H1 (cell line): ENCODE measurements at regions not wholly inside any gene's neighbourhood (a gene's known extent, or its start where the extent isn't known, plus 50 kb on each side); places are given as distances from the start of the nearest gene placed in this dataset.
A peak's percentile ranks its signal among the peaks of the same experiment; 100 is the strongest.

Source experiments
- CTCF ChIA-PET: fragments of 300-600 bp; sonication (Branson Sonifier 250); formaldehyde crosslinking; loops from one replicate; lab custom pipeline; 2021; ENCODE audit not compliant: partially characterized antibody; lab: Charles Lee
- POLR2A ChIA-PET: fragments of 300-600 bp; sonication (Branson Sonifier 250); formaldehyde crosslinking; loops from one replicate; lab custom pipeline; 2021; ENCODE audit warnings: inconsistent platforms; ENCODE audit not compliant: partially characterized antibody; lab: Charles Lee
- DNase-seq, 2 experiments: peaks; one replicate each; pipeline versions ENCODE4 v3.0.0 to v3.0.0-alpha.2; 2010 to 2022; ENCODE audit warnings: low spot score in 2 of 2, low read depth in 1 of 2, mixed read lengths in 1 of 2
- FAIRE-seq: peaks from 2 replicates; lab custom pipeline; 2011; peaks lifted over from hg19 to GRCh38; lab: Jason Lieb, UNC
- H2AFZ ChIP-seq: 2 replicates; pipeline ENCODE4 v1.8.1; 2012; ENCODE audit warnings: low read length, inconsistent platforms
- H2AK5ac ChIP-seq: 2 replicates; pipeline ENCODE4 v1.6.1; 2013; ENCODE audit warnings: low read depth, low read length
- H2BK120ac ChIP-seq: replicated peaks from 2 replicates; pipeline ENCODE3; 2013; ENCODE audit warnings: low read depth, low read length, inconsistent platforms
- H2BK12ac ChIP-seq: 2 replicates; pipeline ENCODE4 v1.6.1; 2013; ENCODE audit warnings: low read depth, low read length
- H2BK15ac ChIP-seq: 2 replicates; pipeline ENCODE4 v1.6.1; 2013; ENCODE audit warnings: low read length
- H2BK20ac ChIP-seq: 2 replicates; pipeline ENCODE4 v1.6.1; 2013; ENCODE audit warnings: low read length
- H2BK5ac ChIP-seq: 2 replicates; pipeline ENCODE4 v1.6.1; 2013; ENCODE audit warnings: low read depth, low read length
- H3K14ac ChIP-seq: 2 replicates; pipeline ENCODE4 v1.6.1; 2013; ENCODE audit warnings: inconsistent platforms; ENCODE audit not compliant: insufficient read length
- H3K18ac ChIP-seq: 2 replicates; pipeline ENCODE4 v1.6.1; 2013; ENCODE audit warnings: low read length; ENCODE audit errors: extremely low read depth
- H3K23ac ChIP-seq: 2 replicates; pipeline ENCODE4 v1.6.1; 2013; ENCODE audit warnings: inconsistent platforms; ENCODE audit not compliant: insufficient read length
- H3K23me2 ChIP-seq: 2 replicates; pipeline ENCODE4 v1.6.1; 2013; ENCODE audit warnings: low read depth, low read length
- H3K27ac ChIP-seq: 2 replicates; pipeline ENCODE4 v1.6.1; 2011; ENCODE audit warnings: low read depth, low read length, inconsistent platforms
- H3K27me3 ChIP-seq, 4 experiments: replicated peaks in 1 of 4; 1 replicate in 1 of 4; 2 replicates in 3 of 4; pipeline versions ENCODE4 v1.6.1 to v1.8.1; 2011 to 2013; ENCODE audit warnings: low read length in 3 of 4, mild to moderate bottlenecking in 3 of 4, inconsistent platforms in 2 of 4, mixed read lengths in 2 of 4, moderate library complexity in 1 of 4; ENCODE audit not compliant: control insufficient read depth in 3 of 4, insufficient read depth in 3 of 4; ENCODE audit errors: extremely low read depth in 1 of 4
- H3K36me3 ChIP-seq, 4 experiments: 2 replicates each; pipeline versions ENCODE4 v1.6.1 to v1.8.1; 2011 to 2013; ENCODE audit warnings: mild to moderate bottlenecking in 4 of 4, low read length in 3 of 4, moderate library complexity in 2 of 4, control low read depth in 1 of 4, inconsistent platforms in 1 of 4; ENCODE audit not compliant: insufficient read depth in 4 of 4, control insufficient read depth in 2 of 4
- H3K4ac ChIP-seq: replicated peaks from 2 replicates; pipeline ENCODE3; 2013; ENCODE audit warnings: low read length, low read depth, mixed read lengths, inconsistent platforms; ENCODE audit not compliant: insufficient read length
- H3K4me1 ChIP-seq, 4 experiments: replicated peaks in 1 of 4; 1 replicate in 1 of 4; 2 replicates in 3 of 4; pipeline versions ENCODE4 v1.6.1 to v1.8.1; 2011 to 2013; ENCODE audit warnings: low read length in 3 of 4, inconsistent platforms in 2 of 4, mixed read lengths in 1 of 4; ENCODE audit not compliant: insufficient read depth in 4 of 4, control insufficient read depth in 3 of 4
- H3K4me2 ChIP-seq, 2 experiments: 2 replicates each; pipeline versions ENCODE4 v1.6.1 to v1.8.1; 2011 to 2013; ENCODE audit warnings: low read depth in 2 of 2, low read length in 2 of 2, control low read depth in 1 of 2, inconsistent platforms in 1 of 2, mild to moderate bottlenecking in 1 of 2; ENCODE audit not compliant: insufficient read depth in 1 of 2
- H3K4me3 ChIP-seq, 4 experiments: fragments of 200-600, 300-600 bp in 1 of 4; sonication (generic), shearing (Covaris generic), sonication (Bioruptor Twin) in 1 of 4; 2 replicates each; pipeline versions ENCODE4 v1.5.1 to v1.8.1; 2011 to 2016; ENCODE audit warnings: low read length in 4 of 4, low read depth in 3 of 4, control low read depth in 2 of 4, inconsistent platforms in 2 of 4, mild to moderate bottlenecking in 2 of 4, mixed read lengths in 1 of 4, moderate library complexity in 1 of 4; ENCODE audit not compliant: insufficient read depth in 2 of 4; ENCODE audit errors: extremely low read depth in 1 of 4
- H3K56ac ChIP-seq: replicated peaks from 2 replicates; pipeline ENCODE3; 2013; ENCODE audit warnings: low read depth, mild to moderate bottlenecking, mixed read lengths, low read length, inconsistent platforms; ENCODE audit not compliant: insufficient read length
- H3K79me1 ChIP-seq: 2 replicates; pipeline ENCODE4 v1.6.1; 2013; ENCODE audit warnings: low read depth, low read length, control low read depth
- H3K79me2 ChIP-seq, 2 experiments: 2 replicates each; pipeline versions ENCODE4 v1.6.1 to v1.8.1; 2012 to 2013; ENCODE audit warnings: low read length in 2 of 2, mild to moderate bottlenecking in 2 of 2, inconsistent platforms in 1 of 2; ENCODE audit not compliant: insufficient read depth in 2 of 2, control insufficient read depth in 1 of 2
- H3K9ac ChIP-seq, 4 experiments: replicated peaks in 1 of 4; 1 replicate in 1 of 4; 2 replicates in 3 of 4; pipeline versions ENCODE4 v1.6.1 to v1.8.1; 2011 to 2013; ENCODE audit warnings: low read depth in 3 of 4, low read length in 3 of 4, control low read depth in 2 of 4, mild to moderate bottlenecking in 2 of 4, moderate library complexity in 2 of 4, inconsistent platforms in 1 of 4; ENCODE audit errors: extremely low read depth in 1 of 4
- H3K9me3 ChIP-seq, 2 experiments: 2 replicates each; pipeline versions ENCODE4 v1.6.1 to v1.8.1; 2012 to 2013; ENCODE audit warnings: mild to moderate bottlenecking in 2 of 2, moderate library complexity in 2 of 2, control low read depth in 1 of 2, inconsistent platforms in 1 of 2, low read depth in 1 of 2, low read length in 1 of 2, mixed read lengths in 1 of 2; ENCODE audit not compliant: insufficient read depth in 2 of 2
- H4K20me1 ChIP-seq, 2 experiments: replicated peaks in 1 of 2; 2 replicates each; pipeline versions ENCODE3 to v1.8.1; 2011 to 2013; ENCODE audit warnings: inconsistent platforms in 2 of 2, low read length in 2 of 2, mild to moderate bottlenecking in 1 of 2; ENCODE audit not compliant: insufficient read depth in 2 of 2, control insufficient read depth in 1 of 2
- H4K5ac ChIP-seq: 2 replicates; pipeline ENCODE4 v1.6.1; 2013; ENCODE audit warnings: low read length, low read depth, mixed read lengths, inconsistent platforms; ENCODE audit not compliant: insufficient read length
- H4K8ac ChIP-seq: 2 replicates; pipeline ENCODE4 v1.8.0; 2013; ENCODE audit warnings: mild to moderate bottlenecking, moderate library complexity, low read length, inconsistent platforms; ENCODE audit not compliant: insufficient read depth; ENCODE audit errors: extremely low read depth
- H4K91ac ChIP-seq: replicated peaks from 2 replicates; pipeline ENCODE3; 2013; ENCODE audit warnings: low read length, mixed read lengths, inconsistent platforms; ENCODE audit not compliant: insufficient read length
- BACH1 ChIP-seq: IDR thresholded peaks from 2 replicates; pipeline ENCODE4 v1.6.1; 2012; ENCODE audit warnings: low read length, improper control_type of control experiment
- CBX5 ChIP-seq: fragments of 300-800, 300-1000 bp; sonication (generic); IDR thresholded peaks from 2 replicates; pipeline ENCODE4 v1.7.1; 2016; ENCODE audit warnings: antibody characterized with exemption, low read length, low read depth
- EZH2 ChIP-seq: fragments of 200-600 bp; sonication (generic); IDR thresholded peaks from 2 replicates; pipeline ENCODE4 v1.7.1; 2012; ENCODE audit warnings: low read depth, mild to moderate bottlenecking, moderate library complexity, low read length, inconsistent platforms; ENCODE audit not compliant: severe bottlenecking
- JUN ChIP-seq: IDR thresholded peaks from 2 replicates; pipeline ENCODE4 v1.6.1; 2011; ENCODE audit warnings: low read depth, mild to moderate bottlenecking, improper control_type of control experiment, low read length
- KDM5A ChIP-seq: fragments of 200-600 bp; IDR thresholded peaks from 2 replicates; pipeline ENCODE4 v1.7.1; 2012; ENCODE audit warnings: mild to moderate bottlenecking, low read length, inconsistent platforms, mixed read lengths
- NANOG ChIP-seq: IDR thresholded peaks from 2 replicates; pipeline ENCODE4 v1.6.1; 2011; ENCODE audit warnings: low read length, low read depth, mild to moderate bottlenecking, inconsistent platforms; ENCODE audit not compliant: insufficient read depth, poor library complexity, severe bottlenecking
- NRF1 ChIP-seq: IDR thresholded peaks from 2 replicates; pipeline ENCODE4 v1.6.1; 2011; ENCODE audit warnings: mild to moderate bottlenecking, low read depth, low read length, improper control_type of control experiment
- POLR2AphosphoS5 ChIP-seq: IDR thresholded peaks from 2 replicates; pipeline ENCODE4 v1.6.1; 2011; ENCODE audit warnings: low read depth, low read length
- RBBP5 ChIP-seq: IDR thresholded peaks from 2 replicates; pipeline ENCODE4 v1.7.1; 2012; ENCODE audit warnings: low read depth, mild to moderate bottlenecking, inconsistent platforms, low read length, moderate library complexity, borderline replicate concordance
- RNF2 ChIP-seq: fragments of 200-900, 300-1000 bp; sonication (generic); IDR thresholded peaks from 2 replicates; pipeline ENCODE4 v1.7.1; 2016; ENCODE audit warnings: borderline replicate concordance, low read depth, mild to moderate bottlenecking, antibody characterized with exemption, low read length; ENCODE audit not compliant: poor library complexity, severe bottlenecking; ENCODE audit errors: missing control alignments
- SP4 ChIP-seq: IDR thresholded peaks from 2 replicates; pipeline ENCODE4 v1.6.1; 2012; ENCODE audit warnings: low read length, inconsistent platforms
- SRF ChIP-seq: IDR thresholded peaks from 2 replicates; pipeline ENCODE4 v1.6.1; 2011; ENCODE audit warnings: mild to moderate bottlenecking, low read depth, low read length, moderate library complexity
- TAF7 ChIP-seq: optimal IDR thresholded peaks from 2 replicates; pipeline ENCODE3; 2011; ENCODE audit warnings: low read depth, mild to moderate bottlenecking, inconsistent platforms, low read length, moderate library complexity, borderline replicate concordance
- ZNF274 ChIP-seq: IDR thresholded peaks from 2 replicates; pipeline ENCODE4 v1.7.0; 2012; ENCODE audit warnings: low read length, borderline replicate concordance; ENCODE audit errors: extremely low read depth
- WGBS, 2 experiments: shearing (Covaris generic) in 1 of 2; methylation state at CpG; one replicate each; pipeline versions ENCODE4 v1.1.6 to v1.1.7; 2013 to 2015; ENCODE audit warnings: low lambda C conversion rate in 2 of 2, mixed read lengths in 2 of 2, inconsistent platforms in 1 of 2, low coverage in 1 of 2, missing lambda C conversion rate in 1 of 2; ENCODE audit not compliant: insufficient replicate concordance in 2 of 2, insufficient coverage in 1 of 2, insufficient read length in 1 of 2; ENCODE audit errors: extremely low coverage in 1 of 2, missing lambda C conversion rate in 1 of 2; 5-methylcytosine and 5-hydroxymethylcytosine counted together
- TF ChIP-seq, protein P1 (sequence below): IDR thresholded peaks from 2 replicates; pipeline ENCODE4 v1.6.1; 2012; ENCODE audit warnings: inconsistent platforms

DNA sequence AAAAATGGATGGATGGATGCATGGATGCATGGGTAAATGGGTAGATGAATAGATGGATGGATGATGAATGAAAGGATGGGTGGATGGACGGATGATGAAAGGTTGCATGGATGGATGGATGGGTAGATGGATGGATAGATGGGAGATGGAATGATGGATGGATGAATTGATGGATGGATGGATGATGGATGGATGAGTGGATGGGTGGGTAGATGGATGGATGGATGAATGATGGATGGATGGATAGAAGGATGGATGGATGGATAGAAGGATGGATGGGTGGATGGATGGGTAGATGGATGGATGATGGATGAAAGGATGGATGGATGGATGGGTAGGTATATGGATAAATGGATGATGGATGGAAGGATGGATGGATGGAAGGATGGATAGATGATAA, 115.1 kb upstream of the LSM14A start:
- H3K9ac ChIP-seq = no peak overlapping the region
- FAIRE-seq = no peak
- WGBS, 2 experiments = 79 to 100% methylated on average over 1 of the region's 1 CpG
- TF ChIP-seq CBX5 (no peak), RNF2 (no peak), JUN (no peak), SP4 (no peak), ZNF274 (no peak), KDM5A (no peak), NANOG (no peak), NRF1 (no peak), POLR2AphosphoS5 (no peak), SRF (no peak), TAF7 (no peak), EZH2 (no peak), BACH1 (no peak), RBBP5 (no peak)
- TF ChIP-seq, protein P1, sequence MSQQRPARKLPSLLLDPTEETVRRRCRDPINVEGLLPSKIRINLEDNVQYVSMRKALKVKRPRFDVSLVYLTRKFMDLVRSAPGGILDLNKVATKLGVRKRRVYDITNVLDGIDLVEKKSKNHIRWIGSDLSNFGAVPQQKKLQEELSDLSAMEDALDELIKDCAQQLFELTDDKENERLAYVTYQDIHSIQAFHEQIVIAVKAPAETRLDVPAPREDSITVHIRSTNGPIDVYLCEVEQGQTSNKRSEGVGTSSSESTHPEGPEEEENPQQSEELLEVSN = no peak

More for the DNA sequence above, 115.1 kb upstream of the LSM14A start:
- Histone ChIP-seq H3K14ac (no peak overlapping the region), H4K20me1 (peaks cover 0 to 5% of the 10 kb centered on the region in 2 experiments), H3K79me1 (no peaks in the 10 kb centered on the region), H3K4me2 (no peak overlapping the region), H2BK20ac (no peak overlapping the region), H3K27ac (no peak overlapping the region), H3K4me1 (no peaks in the 10 kb centered on the region), H3K4ac (peak overlapping the region; percentile 72), H3K27me3 (no peaks in the 10 kb centered on the region), H4K91ac (no peak overlapping the region), H2BK120ac (no peak overlapping the region), H2BK12ac (no peak overlapping the region), H3K23me2 (peaks cover 7% of the 10 kb centered on the region; the same call in 1 of the 2 replicates), H3K79me2 (no peaks in the 10 kb centered on the region), H4K8ac (no peak overlapping the region), H3K23ac (no peak overlapping the region), H3K56ac (peak overlapping the region; percentile 85), H2AFZ (no peak overlapping the region), H3K18ac (no peak overlapping the region), H4K5ac (no peak overlapping the region), H2AK5ac (no peak overlapping the region), H3K4me3 (no peak overlapping the region), H3K36me3 (no peaks in the 10 kb centered on the region), H3K9me3 (no peaks in the 10 kb centered on the region), H2BK5ac (no peak overlapping the region), H2BK15ac (no peak overlapping the region)
- DNase-seq = no peak
- POLR2A ChIA-PET = no interaction called here
- CTCF ChIA-PET = no interaction called here
